GM19351 (cell line): ENCODE measurements at regions not wholly inside any gene's neighbourhood (a gene's known extent, or its start where the extent isn't known, plus 50 kb on each side); places are given as distances from the start of the nearest gene placed in this dataset.
A peak's percentile ranks its signal among the peaks of the same experiment; 100 is the strongest.
"Not testable (repeated sequence)": the region's sequence is repeated elsewhere in the genome, so short reads cannot be mapped to it uniquely, and the experiment has no call there.

Experiments used
- ATAC-seq: cut with Tn5 transposase; IDR thresholded peaks from one replicate; pipeline ENCODE4 v1.9.1; 2021; ENCODE audit warnings: mild to moderate bottlenecking, moderate library complexity; ENCODE audit not compliant: unreplicated experiment

GRCh38 chr7:76971201-76971600 lies 61.0 kb downstream of the SPDYE17 start:
- ATAC-seq = not testable (repeated sequence)

- ATAC-seq = not testable (repeated sequence)
Measured at GRCh38 chr7:76969892-76970291, 62.3 kb downstream of the SPDYE17 start.

GRCh38 chr7:76965731-76966548 lies 66.2 kb downstream of the SPDYE17 start:
- not testable (repeated sequence) for ATAC-seq

- ATAC-seq = not testable (repeated sequence)
Measured at GRCh38 chr7:76964050-76964449, 68.1 kb downstream of the SPDYE17 start.

GRCh38 chr7:76963061-76963460 lies 69.1 kb downstream of the SPDYE17 start:
- ATAC-seq = not testable (repeated sequence)

- peak; percentile 27 for ATAC-seq
Measured at GRCh38 chr7:76960400-76960986, 71.7 kb downstream of the SPDYE17 start.

- peak; percentile 97 for ATAC-seq
Measured at GRCh38 chr7:76959573-76960399, 72.4 kb downstream of the SPDYE17 start.

GRCh38 chr7:76956531-76956930 lies 75.6 kb downstream of the SPDYE17 start:
- ATAC-seq = not testable (repeated sequence)

GRCh38 chr7:76955124-76955523 lies 77.0 kb downstream of the SPDYE17 start:
- ATAC-seq = not testable (repeated sequence)

- ATAC-seq = peak; percentile 63
Measured at GRCh38 chr7:76944603-76945002, 87.6 kb downstream of the SPDYE17 start.

- peak; percentile 59 for ATAC-seq
Measured at GRCh38 chr7:76941809-76942765, 90.1 kb downstream of the SPDYE17 start.

- not testable (repeated sequence) for ATAC-seq
Measured at GRCh38 chr7:76937781-76938180, 94.4 kb downstream of the SPDYE17 start.

- not testable (repeated sequence) for ATAC-seq
Measured at GRCh38 chr7:76937330-76937729, 94.8 kb downstream of the SPDYE17 start.

GRCh38 chr7:76936346-76936745 lies 95.8 kb downstream of the SPDYE17 start:
- ATAC-seq = peak; percentile 64

GRCh38 chr7:76934711-76935110 lies 97.5 kb downstream of the SPDYE17 start:
- not testable (repeated sequence) for ATAC-seq

- peak; percentile 72 for ATAC-seq
Measured at GRCh38 chr7:76932957-76933356, 99.2 kb downstream of the SPDYE17 start.

- ATAC-seq = not testable (repeated sequence)
Measured at GRCh38 chr7:76931441-76931840, 100.7 kb downstream of the SPDYE17 start.

- ATAC-seq = not testable (repeated sequence)
Measured at GRCh38 chr7:76930416-76930815, 101.7 kb downstream of the SPDYE17 start.

GRCh38 chr7:76928751-76929150 lies 103.4 kb downstream of the SPDYE17 start:
- ATAC-seq = not testable (repeated sequence)

GRCh38 chr7:76927741-76928393 lies 104.3 kb downstream of the SPDYE17 start:
- ATAC-seq = peak; percentile 70
